H9 (cell line): ENCODE measurements at regions not wholly inside any gene's neighbourhood (a gene's known extent, or its start where the extent isn't known, plus 50 kb on each side); places are given as distances from the start of the nearest gene placed in this dataset.

Experiments used
- DNase-seq: peaks from one replicate; pipeline ENCODE4 v3.0.0-alpha.2; 2017
- H2AFZ ChIP-seq: one replicate; pipeline ENCODE4 v1.6.1; 2013; ENCODE audit warnings: mild to moderate bottlenecking, low read length, control low read depth, moderate library complexity
- H2AK5ac ChIP-seq: 2 replicates; pipeline ENCODE4 v1.6.1; 2013; ENCODE audit warnings: low read length, control low read depth, mixed read lengths; ENCODE audit not compliant: insufficient read length
- H2BK120ac ChIP-seq: one replicate; pipeline ENCODE4 v1.6.1; 2013; ENCODE audit warnings: low read depth, mild to moderate bottlenecking, low read length, control low read depth, inconsistent platforms; ENCODE audit not compliant: poor library complexity, severe bottlenecking
- H2BK12ac ChIP-seq: 2 replicates; pipeline ENCODE4 v1.6.1; 2013; ENCODE audit warnings: low read length, control low read depth, mixed read lengths, low read depth; ENCODE audit not compliant: insufficient read length
- H2BK15ac ChIP-seq: 2 replicates; pipeline ENCODE4 v1.6.1; 2013; ENCODE audit warnings: low read depth, low read length, control low read depth
- H2BK20ac ChIP-seq: one replicate; pipeline ENCODE4 v1.6.1; 2013; ENCODE audit warnings: low read depth, mild to moderate bottlenecking, low read length, control low read depth, inconsistent platforms; ENCODE audit not compliant: poor library complexity, severe bottlenecking
- H2BK5ac ChIP-seq: 2 replicates; pipeline ENCODE4 v1.6.1; 2013; ENCODE audit warnings: low read length, control low read depth, mixed read lengths; ENCODE audit not compliant: insufficient read length
- H3K14ac ChIP-seq: 2 replicates; pipeline ENCODE4 v1.6.1; 2013; ENCODE audit warnings: low read length, control low read depth; ENCODE audit not compliant: insufficient read depth
- H3K18ac ChIP-seq: 2 replicates; pipeline ENCODE4 v1.6.1; 2013; ENCODE audit warnings: low read depth, mild to moderate bottlenecking, mixed read lengths, low read length, control low read depth; ENCODE audit not compliant: insufficient read length
- H3K23ac ChIP-seq: 2 replicates; pipeline ENCODE4 v1.6.1; 2013; ENCODE audit warnings: low read length, control low read depth, mixed read lengths, low read depth; ENCODE audit not compliant: insufficient read length
- H3K23me2 ChIP-seq: 2 replicates; pipeline ENCODE4 v1.6.1; 2013; ENCODE audit warnings: low read depth, mild to moderate bottlenecking, mixed read lengths, low read length, control low read depth; ENCODE audit not compliant: insufficient read length, poor library complexity, severe bottlenecking
- H3K27ac ChIP-seq: 2 replicates; pipeline ENCODE4 v1.5.1; 2013; ENCODE audit warnings: low read length, control low read depth, mixed read lengths, low read depth; ENCODE audit not compliant: insufficient read length
- H3K27me3 ChIP-seq: 2 replicates; pipeline ENCODE4 v1.6.1; 2013; ENCODE audit warnings: low read length, control low read depth, inconsistent platforms; ENCODE audit not compliant: insufficient read depth
- H3K4ac ChIP-seq: 2 replicates; pipeline ENCODE4 v1.6.1; 2013; ENCODE audit warnings: low read depth, mild to moderate bottlenecking, control low read depth, inconsistent platforms, low read length, moderate library complexity
- H3K4me1 ChIP-seq: 2 replicates; pipeline ENCODE4 v1.6.1; 2013; ENCODE audit warnings: low read length, control low read depth, inconsistent platforms; ENCODE audit not compliant: insufficient read depth
- H3K4me2 ChIP-seq: 2 replicates; pipeline ENCODE4 v1.6.1; 2013; ENCODE audit warnings: low read length, control low read depth, mixed read lengths; ENCODE audit not compliant: insufficient read length, insufficient read depth
- H3K56ac ChIP-seq: 2 replicates; pipeline ENCODE4 v1.6.1; 2013; ENCODE audit warnings: low read depth, mild to moderate bottlenecking, mixed read lengths, low read length, control low read depth; ENCODE audit not compliant: insufficient read length
- H3K79me1 ChIP-seq: 2 replicates; pipeline ENCODE4 v1.6.1; 2013; ENCODE audit warnings: low read depth, mild to moderate bottlenecking, moderate library complexity, low read length, control low read depth, inconsistent platforms; ENCODE audit not compliant: insufficient read depth, poor library complexity, severe bottlenecking
- H3K79me2 ChIP-seq: 2 replicates; pipeline ENCODE4 v1.6.1; 2013; ENCODE audit warnings: low read length, control low read depth, inconsistent platforms; ENCODE audit not compliant: insufficient read depth
- H3K9ac ChIP-seq: 2 replicates; pipeline ENCODE4 v1.6.1; 2013; ENCODE audit warnings: low read length, control low read depth, mixed read lengths; ENCODE audit not compliant: insufficient read length; ENCODE audit errors: extremely low read depth
- H3K9me3 ChIP-seq: one replicate; pipeline ENCODE4 v1.6.1; 2013; ENCODE audit warnings: low read depth, low read length, inconsistent platforms; ENCODE audit not compliant: control insufficient read depth
- H3T11ph ChIP-seq: one replicate; pipeline ENCODE4 v1.6.1; 2013; ENCODE audit warnings: mild to moderate bottlenecking, low read length, control low read depth, inconsistent platforms
- H4K20me1 ChIP-seq: one replicate; pipeline ENCODE4 v1.6.1; 2013; ENCODE audit not compliant: control insufficient read depth, insufficient read length, insufficient read depth
- H4K5ac ChIP-seq: 2 replicates; pipeline ENCODE4 v1.6.1; 2013; ENCODE audit warnings: low read depth, mild to moderate bottlenecking, mixed read lengths, low read length, control low read depth; ENCODE audit not compliant: insufficient read length
- H4K8ac ChIP-seq: replicated peaks from 2 replicates; pipeline ENCODE4 v1.6.1; 2013; ENCODE audit warnings: low read length, control low read depth, mixed read lengths, low read depth; ENCODE audit not compliant: insufficient read length
- H4K91ac ChIP-seq: 2 replicates; pipeline ENCODE4 v1.6.1; 2013; ENCODE audit warnings: low read depth, mild to moderate bottlenecking, moderate library complexity, mixed read lengths, low read length, control low read depth; ENCODE audit not compliant: insufficient read length
- H3K27ac Mint-ChIP-seq, 3 experiments: 2 replicates in 2 of 3; 3 replicates in 1 of 3; pipeline ENCODE4 v1.8.0; 2020 to 2021; ENCODE audit warnings: mixed read lengths in 3 of 3, mild to moderate bottlenecking in 1 of 3, moderate library complexity in 1 of 3
- H3K27me3 Mint-ChIP-seq: 2 replicates; pipeline ENCODE4 v1.8.0; 2021; ENCODE audit warnings: low read depth, mild to moderate bottlenecking, moderate library complexity, mixed read lengths
- H3K36me3 Mint-ChIP-seq, 3 experiments: 2 replicates in 2 of 3; 3 replicates in 1 of 3; pipeline ENCODE4 v1.8.0; 2020 to 2021; ENCODE audit warnings: low read depth in 3 of 3, mixed read lengths in 3 of 3; ENCODE audit not compliant: insufficient read depth in 1 of 3
- H3K4me1 Mint-ChIP-seq, 2 experiments: 2 replicates each; pipeline ENCODE4 v1.8.0; 2020; ENCODE audit warnings: mixed read lengths in 2 of 2
- H3K4me3 Mint-ChIP-seq, 2 experiments: 2 replicates in 1 of 2; 3 replicates in 1 of 2; pipeline ENCODE4 v1.8.0; 2020 to 2021; ENCODE audit warnings: mild to moderate bottlenecking in 2 of 2, mixed read lengths in 2 of 2, moderate library complexity in 1 of 2
- H3K9me3 Mint-ChIP-seq, 2 experiments: 2 replicates in 1 of 2; 3 replicates in 1 of 2; pipeline ENCODE4 v1.8.0; 2020; ENCODE audit warnings: mild to moderate bottlenecking in 2 of 2, mixed read lengths in 2 of 2, moderate library complexity in 1 of 2
- WGBS: extraction: QIAGEN DNeasy Blood & Tissue Kit; methylation state at CpG from one replicate; pipeline ENCODE4 v1.1.7; 2013; ENCODE audit warnings: missing lambda C conversion rate, low lambda C conversion rate, mixed read lengths; ENCODE audit not compliant: insufficient read length; ENCODE audit errors: extremely low coverage; 5-methylcytosine and 5-hydroxymethylcytosine counted together
- TF ChIP-seq, protein P1 (sequence below): fragments of 200-600 bp; sonication (generic); conservative IDR thresholded peaks from 3 replicates; pipeline ENCODE4 v1.8.0; 2021; ENCODE audit warnings: antibody characterized with exemption, mild to moderate bottlenecking

DNA sequence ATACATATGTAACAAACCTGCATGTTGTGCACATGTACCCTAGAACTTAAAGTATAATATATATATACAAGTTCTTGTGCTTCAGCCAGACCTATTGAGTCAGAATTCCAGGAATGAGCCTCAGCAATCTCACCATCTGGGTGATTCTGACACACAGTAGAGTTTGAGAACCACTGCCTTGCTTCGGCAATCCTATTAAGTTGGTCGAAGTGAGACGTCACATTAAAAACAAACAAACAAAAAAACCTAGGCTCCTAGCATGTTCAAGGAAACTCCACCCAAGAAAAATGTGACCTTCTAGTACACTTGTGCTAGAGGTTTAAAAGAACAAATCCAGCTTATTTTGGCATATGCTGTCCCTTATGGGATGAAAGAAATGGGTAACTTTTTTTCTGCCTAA lies 115.8 kb downstream of the SINHCAF start:
- Mint-ChIP-seq H3K4me3 (no peak overlapping the region), H3K36me3 (no peaks in the 10 kb centered on the region; a peak in 1 of 7 replicates), H3K4me1 (peaks cover 17 to 20% of the 10 kb centered on the region in 2 experiments), H3K27me3 (no peaks in the 10 kb centered on the region; the same call in none of the 2 replicates), H3K9me3 (no peaks in the 10 kb centered on the region), H3K27ac (no peak overlapping the region)
- H3K27ac ChIP-seq = no peak overlapping the region
- no peaks in the 10 kb centered on the region for H3K27me3 ChIP-seq
- no peak overlapping the region for H2BK120ac ChIP-seq
- no peaks in the 10 kb centered on the region for H4K20me1 ChIP-seq
- no peak overlapping the region for H2AFZ ChIP-seq
- no peak overlapping the region for H3T11ph ChIP-seq
- H2AK5ac ChIP-seq = no peak overlapping the region
- no peak overlapping the region for H2BK20ac ChIP-seq
- no peaks in the 10 kb centered on the region for H3K79me2 ChIP-seq
- H3K9me3 ChIP-seq = no peaks in the 10 kb centered on the region
- H4K8ac ChIP-seq = no peak overlapping the region
- TF ChIP-seq, protein P1, sequence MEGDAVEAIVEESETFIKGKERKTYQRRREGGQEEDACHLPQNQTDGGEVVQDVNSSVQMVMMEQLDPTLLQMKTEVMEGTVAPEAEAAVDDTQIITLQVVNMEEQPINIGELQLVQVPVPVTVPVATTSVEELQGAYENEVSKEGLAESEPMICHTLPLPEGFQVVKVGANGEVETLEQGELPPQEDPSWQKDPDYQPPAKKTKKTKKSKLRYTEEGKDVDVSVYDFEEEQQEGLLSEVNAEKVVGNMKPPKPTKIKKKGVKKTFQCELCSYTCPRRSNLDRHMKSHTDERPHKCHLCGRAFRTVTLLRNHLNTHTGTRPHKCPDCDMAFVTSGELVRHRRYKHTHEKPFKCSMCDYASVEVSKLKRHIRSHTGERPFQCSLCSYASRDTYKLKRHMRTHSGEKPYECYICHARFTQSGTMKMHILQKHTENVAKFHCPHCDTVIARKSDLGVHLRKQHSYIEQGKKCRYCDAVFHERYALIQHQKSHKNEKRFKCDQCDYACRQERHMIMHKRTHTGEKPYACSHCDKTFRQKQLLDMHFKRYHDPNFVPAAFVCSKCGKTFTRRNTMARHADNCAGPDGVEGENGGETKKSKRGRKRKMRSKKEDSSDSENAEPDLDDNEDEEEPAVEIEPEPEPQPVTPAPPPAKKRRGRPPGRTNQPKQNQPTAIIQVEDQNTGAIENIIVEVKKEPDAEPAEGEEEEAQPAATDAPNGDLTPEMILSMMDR = no peak
- H4K5ac ChIP-seq = no peak overlapping the region
- H3K23ac ChIP-seq = no peak overlapping the region
- no peak overlapping the region for H2BK5ac ChIP-seq
- no peak overlapping the region for H4K91ac ChIP-seq
- DNase-seq = no peak
- H3K14ac ChIP-seq = no peak overlapping the region
- H2BK12ac ChIP-seq = no peak overlapping the region
- H3K79me1 ChIP-seq = no peaks in the 10 kb centered on the region
- no peak overlapping the region for H3K18ac ChIP-seq
- H3K4ac ChIP-seq = no peak overlapping the region
- no CpG with 5 or more reads among the region's 3 CpGs for WGBS
- H3K23me2 ChIP-seq = no peaks in the 10 kb centered on the region
- no peak overlapping the region for H3K9ac ChIP-seq
- peaks cover 4% of the 10 kb centered on the region for H3K4me1 ChIP-seq
- H3K4me2 ChIP-seq = no peak overlapping the region
- H3K56ac ChIP-seq = no peak overlapping the region
- H2BK15ac ChIP-seq = no peak overlapping the region
